Nephron progenitor cell (in vitro differentiated cells): ENCODE measurements at regions not wholly inside any gene's neighbourhood (a gene's known extent, or its start where the extent isn't known, plus 50 kb on each side); places are given as distances from the start of the nearest gene placed in this dataset.

Experiments
- DNase-seq: peaks from one replicate; pipeline ENCODE4 v3.0.0; 2021
- H3K27ac Mint-ChIP-seq: 2 replicates; pipeline ENCODE4 v1.8.0; 2021; ENCODE audit warnings: mild to moderate bottlenecking, moderate library complexity, mixed read lengths
- H3K27me3 Mint-ChIP-seq: 2 replicates; pipeline ENCODE4 v1.8.0; 2021; ENCODE audit warnings: mild to moderate bottlenecking, low read depth, mixed read lengths; ENCODE audit not compliant: poor library complexity
- H3K36me3 Mint-ChIP-seq: 2 replicates; pipeline ENCODE4 v1.8.0; 2021; ENCODE audit warnings: low read depth, mixed read lengths
- H3K4me1 Mint-ChIP-seq: 2 replicates; pipeline ENCODE4 v1.8.0; 2021; ENCODE audit warnings: mixed read lengths
- H3K4me3 Mint-ChIP-seq: 2 replicates; pipeline ENCODE4 v1.8.0; 2021; ENCODE audit warnings: mild to moderate bottlenecking, moderate library complexity, mixed read lengths
- H3K9me3 Mint-ChIP-seq: 2 replicates; pipeline ENCODE4 v1.8.0; 2021; ENCODE audit warnings: mild to moderate bottlenecking, moderate library complexity, mixed read lengths
- TF ChIP-seq, protein P1 (sequence below): fragments of 200-600 bp; sonication (generic); IDR thresholded peaks from 2 replicates; pipeline ENCODE4 v1.5.0; 2021; ENCODE audit warnings: antibody characterized with exemption

DNA sequence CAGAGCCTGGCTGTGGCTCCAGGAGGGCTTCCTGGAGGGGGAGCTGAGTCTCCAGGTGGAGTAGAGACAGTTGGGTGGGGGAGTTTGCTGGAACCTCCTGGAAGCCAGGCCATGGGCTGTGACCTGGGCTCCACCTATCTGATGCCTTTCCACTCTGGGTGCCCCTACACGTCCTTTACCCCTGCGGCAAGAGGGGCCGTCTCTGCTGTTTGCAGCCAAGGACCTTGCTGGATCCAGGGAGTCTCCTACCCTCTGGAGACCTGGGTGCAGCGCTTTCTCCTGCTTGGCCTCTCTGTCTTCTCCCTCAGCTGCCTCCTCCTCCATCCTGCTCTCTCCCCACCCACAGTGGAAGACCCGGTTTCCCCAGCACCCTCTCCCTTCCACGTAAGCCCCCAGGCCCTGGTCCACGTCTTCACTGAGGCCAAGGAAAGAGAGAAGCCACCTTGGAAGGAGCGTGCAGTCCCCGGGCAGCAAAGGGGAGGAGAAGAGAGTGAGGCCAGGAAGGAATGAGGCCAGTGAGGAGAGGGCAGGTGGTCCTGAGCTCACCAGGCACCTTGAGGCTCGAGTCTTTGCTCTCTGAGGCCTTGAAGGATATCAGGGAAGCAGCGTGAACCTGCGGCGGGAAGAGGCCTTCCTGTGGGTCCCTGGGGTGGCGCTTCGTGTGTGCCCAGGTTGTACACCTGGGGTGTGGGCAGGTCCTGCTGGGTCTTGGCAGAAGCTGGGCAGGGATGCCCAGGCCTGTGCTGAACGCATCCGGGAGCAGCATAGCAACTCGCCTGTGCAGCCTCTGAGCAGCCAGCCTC, 294.3 kb upstream of the RTL1 start:
- DNase-seq: no peak
- TF ChIP-seq, protein P1, sequence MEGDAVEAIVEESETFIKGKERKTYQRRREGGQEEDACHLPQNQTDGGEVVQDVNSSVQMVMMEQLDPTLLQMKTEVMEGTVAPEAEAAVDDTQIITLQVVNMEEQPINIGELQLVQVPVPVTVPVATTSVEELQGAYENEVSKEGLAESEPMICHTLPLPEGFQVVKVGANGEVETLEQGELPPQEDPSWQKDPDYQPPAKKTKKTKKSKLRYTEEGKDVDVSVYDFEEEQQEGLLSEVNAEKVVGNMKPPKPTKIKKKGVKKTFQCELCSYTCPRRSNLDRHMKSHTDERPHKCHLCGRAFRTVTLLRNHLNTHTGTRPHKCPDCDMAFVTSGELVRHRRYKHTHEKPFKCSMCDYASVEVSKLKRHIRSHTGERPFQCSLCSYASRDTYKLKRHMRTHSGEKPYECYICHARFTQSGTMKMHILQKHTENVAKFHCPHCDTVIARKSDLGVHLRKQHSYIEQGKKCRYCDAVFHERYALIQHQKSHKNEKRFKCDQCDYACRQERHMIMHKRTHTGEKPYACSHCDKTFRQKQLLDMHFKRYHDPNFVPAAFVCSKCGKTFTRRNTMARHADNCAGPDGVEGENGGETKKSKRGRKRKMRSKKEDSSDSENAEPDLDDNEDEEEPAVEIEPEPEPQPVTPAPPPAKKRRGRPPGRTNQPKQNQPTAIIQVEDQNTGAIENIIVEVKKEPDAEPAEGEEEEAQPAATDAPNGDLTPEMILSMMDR: no peak
- Mint-ChIP-seq H3K27ac (no peak overlapping the region), H3K36me3 (no peaks in the 10 kb centered on the region), H3K27me3 (peaks cover 6% of the 10 kb centered on the region), H3K9me3 (no peaks in the 10 kb centered on the region), H3K4me3 (no peak overlapping the region), H3K4me1 (peaks cover 18% of the 10 kb centered on the region)

GRCh38 chr14:101198398-101199027, 295.0 kb upstream of the RTL1 start:
- no peak overlapping the region for H3K27ac Mint-ChIP-seq
- no peak overlapping the region for H3K4me3 Mint-ChIP-seq
- no peaks in the 10 kb centered on the region for H3K36me3 Mint-ChIP-seq
- peaks cover 6% of the 10 kb centered on the region for H3K27me3 Mint-ChIP-seq
- no peak for DNase-seq
- H3K9me3 Mint-ChIP-seq: peaks cover 6% of the 10 kb centered on the region
- TF ChIP-seq, protein P1: no peak
- peaks cover 17% of the 10 kb centered on the region for H3K4me1 Mint-ChIP-seq

- H3K27me3 Mint-ChIP-seq: peaks cover 6% of the 10 kb centered on the region
- DNase-seq: no peak
Measured at GRCh38 chr14:101199028-101199770, 295.7 kb upstream of the RTL1 start.

GRCh38 chr14:101200008-101200649, 296.6 kb upstream of the RTL1 start:
- Mint-ChIP-seq H3K27ac (no peak overlapping the region), H3K4me3 (no peak overlapping the region), H3K27me3 (peaks cover 6% of the 10 kb centered on the region), H3K4me1 (peaks cover 10% of the 10 kb centered on the region), H3K36me3 (no peaks in the 10 kb centered on the region), H3K9me3 (peaks cover 17% of the 10 kb centered on the region)
- no peak for DNase-seq
- TF ChIP-seq, protein P1: no peak

More at GRCh38 chr14:101199028-101199770, 295.7 kb upstream of the RTL1 start:
- H3K4me3 Mint-ChIP-seq: no peak overlapping the region
- H3K9me3 Mint-ChIP-seq: peaks cover 12% of the 10 kb centered on the region
- H3K4me1 Mint-ChIP-seq: peaks cover 11% of the 10 kb centered on the region
- no peak overlapping the region for H3K27ac Mint-ChIP-seq
- no peaks in the 10 kb centered on the region for H3K36me3 Mint-ChIP-seq
- TF ChIP-seq, protein P1: no peak

GRCh38 chr14:101200650-101201516, 297.4 kb upstream of the RTL1 start:
- H3K9me3 Mint-ChIP-seq: peaks cover 25% of the 10 kb centered on the region

More at GRCh38 chr14:101200650-101201516, 297.4 kb upstream of the RTL1 start:
- no peak overlapping the region for H3K27ac Mint-ChIP-seq
- H3K27me3 Mint-ChIP-seq: peaks cover 3% of the 10 kb centered on the region
- DNase-seq: no peak
- H3K4me3 Mint-ChIP-seq: no peak overlapping the region
- TF ChIP-seq, protein P1: no peak
- H3K4me1 Mint-ChIP-seq: peaks cover 5% of the 10 kb centered on the region
- H3K36me3 Mint-ChIP-seq: no peaks in the 10 kb centered on the region
